SK-N-SH (cell line): ENCODE measurements at regions not wholly inside any gene's neighbourhood (a gene's known extent, or its start where the extent isn't known, plus 50 kb on each side); places are given as distances from the start of the nearest gene placed in this dataset.

Source experiments
- CTCF ChIA-PET: fragments of 300-600, 350-600 bp; formaldehyde crosslinking; extraction: SDS; loops from one replicate; lab custom pipeline; 2021; lab: Yijun Ruan, JAX
- POLR2A ChIA-PET: fragments of 350-600 bp; sonication (Branson Sonifier 250); formaldehyde crosslinking; extraction: SDS; loops from one replicate; lab custom pipeline; 2020; ENCODE audit warnings: antibody characterized with exemption, inconsistent platforms; lab: Yijun Ruan, JAX
- DNase-seq: peaks from one replicate; pipeline ENCODE4 v3.0.0; 2012
- H2AFZ ChIP-seq: fragments of 200-600 bp; sonication (generic); 2 replicates; pipeline ENCODE4 v1.8.1; 2016; ENCODE audit warnings: antibody characterized with exemption, mild to moderate bottlenecking, low read depth
- H3F3A ChIP-seq: fragments of 200-600 bp; sonication (generic); replicated peaks from 2 replicates; pipeline ENCODE3; 2016; ENCODE audit warnings: antibody characterized with exemption, mild to moderate bottlenecking; ENCODE audit not compliant: insufficient read depth
- H3K27ac ChIP-seq, 2 experiments: fragments of 200-500 bp in 1 of 2; fragments of 200-600 bp in 1 of 2; sonication (Bioruptor generic) in 1 of 2; sonication (generic), shearing (Covaris generic) in 1 of 2; 2 replicates each; pipeline versions ENCODE4 v1.5.1 to v1.6.1; 2014 to 2016; ENCODE audit warnings: low read depth in 2 of 2, inconsistent platforms in 1 of 2, low read length in 1 of 2, mild to moderate bottlenecking in 1 of 2, mixed read lengths in 1 of 2
- H3K27me3 ChIP-seq: fragments of 200-600 bp; sonication (generic), shearing (Covaris generic); 2 replicates; pipeline ENCODE4 v1.6.1; 2016; ENCODE audit warnings: mixed run types; ENCODE audit not compliant: insufficient read depth
- H3K36me3 ChIP-seq, 2 experiments: fragments of 200-500 bp in 1 of 2; fragments of 200-600 bp in 1 of 2; sonication (Bioruptor generic) in 1 of 2; sonication (generic) in 1 of 2; replicated peaks in 1 of 2; 2 replicates each; pipeline versions ENCODE3 to v1.5.1; 2014 to 2016; ENCODE audit warnings: low read length in 1 of 2, mild to moderate bottlenecking in 1 of 2; ENCODE audit not compliant: insufficient read depth in 2 of 2, control insufficient read depth in 1 of 2
- H3K4me1 ChIP-seq, 2 experiments: fragments of 200-500 bp in 1 of 2; fragments of 200-600 bp in 1 of 2; sonication (Bioruptor generic) in 1 of 2; sonication (generic), shearing (Covaris generic) in 1 of 2; 2 replicates each; pipeline versions ENCODE4 v1.5.1 to v1.6.1; 2014 to 2016; ENCODE audit warnings: low read depth in 1 of 2, low read length in 1 of 2, mixed run types in 1 of 2; ENCODE audit not compliant: insufficient read depth in 2 of 2, control insufficient read depth in 1 of 2
- H3K4me2 ChIP-seq: fragments of 200-600 bp; sonication (generic), shearing (Covaris generic); 2 replicates; pipeline ENCODE4 v1.6.1; 2017; ENCODE audit warnings: mixed run types
- H3K4me3 ChIP-seq, 2 experiments: fragments of 200-500 bp in 1 of 2; fragments of 200-600 bp in 1 of 2; sonication (Bioruptor generic) in 1 of 2; sonication (generic), shearing (Covaris generic) in 1 of 2; 2 replicates each; pipeline versions ENCODE4 v1.5.1 to v1.8.1; 2014 to 2016; ENCODE audit warnings: low read depth in 2 of 2, inconsistent platforms in 1 of 2, low read length in 1 of 2, mild to moderate bottlenecking in 1 of 2, mixed read lengths in 1 of 2, moderate library complexity in 1 of 2
- H3K79me2 ChIP-seq: fragments of 200-600 bp; sonication (generic); 2 replicates; pipeline ENCODE4 v1.8.1; 2017; ENCODE audit warnings: mild to moderate bottlenecking; ENCODE audit not compliant: insufficient read depth
- H3K9ac ChIP-seq: fragments of 200-600 bp; sonication (generic); 2 replicates; pipeline ENCODE4 v1.6.1; 2017; ENCODE audit warnings: mixed run types
- H3K9me2 ChIP-seq: fragments of 200-600 bp; sonication (generic); 2 replicates; pipeline ENCODE4 v1.6.1; 2017; ENCODE audit warnings: mixed run types
- H3K9me3 ChIP-seq: fragments of 200-600 bp; sonication (generic); 2 replicates; pipeline ENCODE4 v1.6.1; 2017; ENCODE audit warnings: mixed run types, mild to moderate bottlenecking, moderate library complexity
- H4K20me1 ChIP-seq: fragments of 200-600 bp; sonication (generic); 2 replicates; pipeline ENCODE4 v1.6.1; 2017; ENCODE audit warnings: mild to moderate bottlenecking, mixed run types; ENCODE audit not compliant: insufficient read depth
- CTCF ChIP-seq: fragments of 200-600 bp; sonication (generic); IDR thresholded peaks from 2 replicates; pipeline ENCODE4 v1.6.1; 2017; ENCODE audit warnings: antibody characterized with exemption, mild to moderate bottlenecking, moderate library complexity
- EP300 ChIP-seq, 2 experiments: IDR thresholded peaks; 2 replicates each; pipeline versions ENCODE4 v1.4.0 to v1.6.1; 2012; ENCODE audit warnings: borderline replicate concordance in 1 of 2, low read depth in 1 of 2, low read length in 1 of 2
- EZH2phosphoT487 ChIP-seq: fragments of 200-600 bp; sonication (generic); IDR thresholded peaks from 2 replicates; pipeline ENCODE4 v1.6.1; 2017; ENCODE audit warnings: low read depth, mixed run types, mild to moderate bottlenecking, antibody characterized with exemption, moderate library complexity, borderline replicate concordance
- IRF3 ChIP-seq: fragments of 150-350 bp; IDR thresholded peaks from 2 replicates; pipeline ENCODE4 v1.6.1; 2016; ENCODE audit warnings: mild to moderate bottlenecking, low read depth, low read length
- MEF2A ChIP-seq: IDR thresholded peaks from 2 replicates; pipeline ENCODE4 v1.4.0; 2012; ENCODE audit warnings: low read depth, borderline replicate concordance
- MXI1 ChIP-seq: IDR thresholded peaks from 2 replicates; pipeline ENCODE4 v1.6.1; 2012; ENCODE audit warnings: mild to moderate bottlenecking, low read depth, low read length, improper control_type of control experiment
- PBX3 ChIP-seq: IDR thresholded peaks from 2 replicates; pipeline ENCODE4; 2012
- RAD21 ChIP-seq: IDR thresholded peaks from 2 replicates; pipeline ENCODE4 v1.6.1; 2012; ENCODE audit warnings: mild to moderate bottlenecking, low read length
- RCOR1 ChIP-seq: fragments of 150-350 bp; IDR thresholded peaks from 2 replicates; pipeline ENCODE4 v1.6.1; 2017; ENCODE audit warnings: antibody characterized with exemption, low read length
- REST ChIP-seq: IDR thresholded peaks from 2 replicates; pipeline ENCODE4 v1.6.1; 2012; ENCODE audit warnings: mild to moderate bottlenecking, low read depth, low read length, moderate library complexity
- SMC3 ChIP-seq: IDR thresholded peaks from 2 replicates; pipeline ENCODE4 v1.6.1; 2012; ENCODE audit warnings: low read depth, low read length, improper control_type of control experiment
- TAF1 ChIP-seq: IDR thresholded peaks from 2 replicates; pipeline ENCODE4 v1.6.1; 2012; ENCODE audit warnings: low read depth, mild to moderate bottlenecking, low read length, moderate library complexity, borderline replicate concordance
- USF1 ChIP-seq: IDR thresholded peaks from 2 replicates; pipeline ENCODE4 v1.4.0; 2012; ENCODE audit warnings: low read depth, borderline replicate concordance
- USF2 ChIP-seq: fragments of 150-350 bp; IDR thresholded peaks from 2 replicates; pipeline ENCODE4 v1.6.1; 2017; ENCODE audit warnings: antibody characterized with exemption, low read length, low read depth, borderline replicate concordance
- WGBS: methylation state at CpG from one replicate; pipeline ENCODE4 v1.1.6; 2017; ENCODE audit warnings: low lambda C conversion rate; 5-methylcytosine and 5-hydroxymethylcytosine counted together

- WGBS, result 8% methylated on average over 1 of the region's 1 CpG
- H3K9me3 ChIP-seq, result no peaks in the 10 kb centered on the region
- CTCF ChIA-PET, result interaction anchor here (0.8 to 1.0 kb wide), 2 partner anchors 13 to 24 kb away, joined by 3 read pairs; no protein-coding TSS in a partner anchor
- H3K9me2 ChIP-seq, result no peaks in the 10 kb centered on the region
- H3K4me2 ChIP-seq, result no peak overlapping the region
- POLR2A ChIA-PET, result no interaction called here
- no peaks in the 10 kb centered on the region for H3K79me2 ChIP-seq
- H3K27me3 ChIP-seq, result peaks cover 62% of the 10 kb centered on the region
- no peaks in the 10 kb centered on the region; the same call in 1 of the 2 replicates for H4K20me1 ChIP-seq
- H3K36me3 ChIP-seq, result no peaks in the 10 kb centered on the region
- H3F3A ChIP-seq, result no peaks in the 10 kb centered on the region
- DNase-seq, result no peak
- TF ChIP-seq PBX3 (no peak), MXI1 (no peak), REST (no peak), SMC3 (no peak), USF2 (no peak), CTCF (no peak), RCOR1 (no peak), USF1 (no peak), EP300 (IDR thresholded peaks at IDR 0.05; ENCODE audit: borderline replicate concordance in 1 of 2, low read depth in 1 of 2, low read length in 1 of 2) (no peak), IRF3 (no peak), MEF2A (no peak), RAD21 (no peak), EZH2phosphoT487 (no peak), TAF1 (no peak)
- no peak overlapping the region for H3K4me3 ChIP-seq
- H3K9ac ChIP-seq, result no peak overlapping the region
- no peaks in the 10 kb centered on the region for H3K4me1 ChIP-seq
- no peak overlapping the region for H2AFZ ChIP-seq
- no peak overlapping the region for H3K27ac ChIP-seq
These were observed 275.9 kb upstream of the SHH start for GRCh38 chr7:156088115-156088514.
